ENCODE measurements at regions not wholly inside any gene's neighbourhood (a gene's known extent, or its start where the extent isn't known, plus 50 kb on each side); places are given as distances from the start of the nearest gene placed in this dataset.

GRCh38 chr7:124155432-124156022 lies 122.7 kb upstream of the TMEM229A start:
- peak; percentile 57 for TF ChIP-seq CTCF (conservative IDR thresholded peaks at IDR 0.05; ENCODE audit: low read depth, low read length)
- H3K4me3 ChIP-seq (ENCODE audit: low read depth, low read length): no peak overlapping the region
- no peak for DNase-seq (ENCODE audit: low read depth)

- TF ChIP-seq CTCF (conservative IDR thresholded peaks at IDR 0.05; ENCODE audit: low read depth, low read length): peak; percentile 59
These were observed 120.2 kb upstream of the TMEM229A start for GRCh38 chr7:124152859-124153692.

GRCh38 chr7:124137664-124138063 lies 104.8 kb upstream of the TMEM229A start:
- DNase-seq (ENCODE audit: low read depth): no peak
- H3K4me3 ChIP-seq (ENCODE audit: low read depth, low read length): no peak overlapping the region
- TF ChIP-seq CTCF (conservative IDR thresholded peaks at IDR 0.05; ENCODE audit: low read depth, low read length): no peak

More at GRCh38 chr7:124152859-124153692, 120.2 kb upstream of the TMEM229A start:
- H3K4me3 ChIP-seq (ENCODE audit: low read depth, low read length): no peak overlapping the region
- DNase-seq (ENCODE audit: low read depth): peak; percentile 3

GRCh38 chr7:124124201-124124600 lies 91.3 kb upstream of the TMEM229A start:
- H3K4me3 ChIP-seq (ENCODE audit: low read depth, low read length): no peak overlapping the region
- TF ChIP-seq CTCF (conservative IDR thresholded peaks at IDR 0.05; ENCODE audit: low read depth, low read length): no peak
- DNase-seq (ENCODE audit: low read depth): no peak

- DNase-seq (ENCODE audit: low read depth): no peak
- no peak overlapping the region for H3K4me3 ChIP-seq (ENCODE audit: low read depth, low read length)
- no peak for TF ChIP-seq CTCF (conservative IDR thresholded peaks at IDR 0.05; ENCODE audit: low read depth, low read length)
These were observed 88.0 kb upstream of the TMEM229A start for GRCh38 chr7:124120911-124121310.

GRCh38 chr7:124113045-124113444 lies 80.2 kb upstream of the TMEM229A start:
- TF ChIP-seq CTCF (conservative IDR thresholded peaks at IDR 0.05; ENCODE audit: low read depth, low read length): no peak
- no peak for DNase-seq (ENCODE audit: low read depth)
- no peak overlapping the region for H3K4me3 ChIP-seq (ENCODE audit: low read depth, low read length)
